ENCODE measurements at regions not wholly inside any gene's neighbourhood (a gene's known extent, or its start where the extent isn't known, plus 50 kb on each side); places are given as distances from the start of the nearest gene placed in this dataset.
A peak's percentile ranks its signal among the peaks of the same experiment; 100 is the strongest.

GRCh38 chr15:69661871-69662644 lies 209.4 kb downstream of the RPLP1 start:
- peaks cover 15% of the 10 kb centered on the region for H3K4me1 ChIP-seq (ENCODE audit: low read length)
- no peaks in the 10 kb centered on the region for H3K9me2 ChIP-seq (replicated peaks; ENCODE audit: insufficient read depth, low read length)
- H3K27ac ChIP-seq (ENCODE audit: low read length) = no peak overlapping the region
- H3K4me2 ChIP-seq (ENCODE audit: low read depth, low read length, poor library complexity, severe bottlenecking) = no peak overlapping the region
- H3K27me3 ChIP-seq (ENCODE audit: low read length) = no peaks in the 10 kb centered on the region
- H3K4me3 ChIP-seq (ENCODE audit: low read length) = no peak overlapping the region
- no peak for DNase-seq
- H2AFZ ChIP-seq (ENCODE audit: low read length) = no peak overlapping the region
- no peaks in the 10 kb centered on the region for H4K20me1 ChIP-seq (ENCODE audit: insufficient read depth, low read depth, low read length)
- H3K36me3 ChIP-seq (ENCODE audit: insufficient read depth, low read length) = no peaks in the 10 kb centered on the region
- H3K9ac ChIP-seq (ENCODE audit: low read length) = no peak overlapping the region
- H3K9me3 ChIP-seq (ENCODE audit: low read length) = no peaks in the 10 kb centered on the region
- no peaks in the 10 kb centered on the region for H3K79me2 ChIP-seq (ENCODE audit: low read length)

- no peak for DNase-seq
- Histone ChIP-seq H3K9me3 (ENCODE audit: low read length) (no peaks in the 10 kb centered on the region), H3K9me2 (replicated peaks; ENCODE audit: insufficient read depth, low read length) (no peaks in the 10 kb centered on the region), H3K79me2 (ENCODE audit: low read length) (no peaks in the 10 kb centered on the region), H4K20me1 (ENCODE audit: insufficient read depth, low read depth, low read length) (no peaks in the 10 kb centered on the region), H3K36me3 (ENCODE audit: insufficient read depth, low read length) (no peaks in the 10 kb centered on the region), H3K27ac (ENCODE audit: low read length) (no peak overlapping the region), H2AFZ (ENCODE audit: low read length) (no peak overlapping the region), H3K9ac (ENCODE audit: low read length) (no peak overlapping the region), H3K4me2 (ENCODE audit: low read depth, low read length, poor library complexity, severe bottlenecking) (no peak overlapping the region), H3K27me3 (ENCODE audit: low read length) (no peaks in the 10 kb centered on the region), H3K4me3 (ENCODE audit: low read length) (no peak overlapping the region), H3K4me1 (ENCODE audit: low read length) (peaks cover 16% of the 10 kb centered on the region)
Measured at GRCh38 chr15:69662645-69663000, 210.0 kb downstream of the RPLP1 start.

GRCh38 chr15:69663441-69663840 lies 210.8 kb downstream of the RPLP1 start:
- Histone ChIP-seq H3K27me3 (ENCODE audit: low read length) (no peaks in the 10 kb centered on the region), H3K9me3 (ENCODE audit: low read length) (no peaks in the 10 kb centered on the region), H3K4me1 (ENCODE audit: low read length) (peaks cover 22% of the 10 kb centered on the region), H3K9me2 (replicated peaks; ENCODE audit: insufficient read depth, low read length) (no peaks in the 10 kb centered on the region), H3K9ac (ENCODE audit: low read length) (no peak overlapping the region), H3K36me3 (ENCODE audit: insufficient read depth, low read length) (no peaks in the 10 kb centered on the region), H3K4me3 (ENCODE audit: low read length) (no peak overlapping the region), H4K20me1 (ENCODE audit: insufficient read depth, low read depth, low read length) (no peaks in the 10 kb centered on the region), H2AFZ (ENCODE audit: low read length) (no peak overlapping the region), H3K79me2 (ENCODE audit: low read length) (no peaks in the 10 kb centered on the region), H3K4me2 (ENCODE audit: low read depth, low read length, poor library complexity, severe bottlenecking) (no peak overlapping the region), H3K27ac (ENCODE audit: low read length) (no peak overlapping the region)
- no peak for DNase-seq

GRCh38 chr15:69663982-69664381 lies 211.4 kb downstream of the RPLP1 start:
- H3K27me3 ChIP-seq (ENCODE audit: low read length) = no peaks in the 10 kb centered on the region
- no peaks in the 10 kb centered on the region for H3K9me2 ChIP-seq (replicated peaks; ENCODE audit: insufficient read depth, low read length)
- DNase-seq = no peak
- peaks cover 26% of the 10 kb centered on the region for H3K4me1 ChIP-seq (ENCODE audit: low read length)
- H3K4me2 ChIP-seq (ENCODE audit: low read depth, low read length, poor library complexity, severe bottlenecking) = no peak overlapping the region
- no peak overlapping the region for H2AFZ ChIP-seq (ENCODE audit: low read length)
- H3K9ac ChIP-seq (ENCODE audit: low read length) = no peak overlapping the region
- H4K20me1 ChIP-seq (ENCODE audit: insufficient read depth, low read depth, low read length) = no peaks in the 10 kb centered on the region
- H3K27ac ChIP-seq (ENCODE audit: low read length) = no peak overlapping the region
- no peaks in the 10 kb centered on the region for H3K9me3 ChIP-seq (ENCODE audit: low read length)
- H3K79me2 ChIP-seq (ENCODE audit: low read length) = no peaks in the 10 kb centered on the region
- H3K4me3 ChIP-seq (ENCODE audit: low read length) = no peak overlapping the region
- H3K36me3 ChIP-seq (ENCODE audit: insufficient read depth, low read length) = no peaks in the 10 kb centered on the region

GRCh38 chr15:69664572-69665571 lies 212.3 kb downstream of the RPLP1 start:
- no peak overlapping the region for H2AFZ ChIP-seq (ENCODE audit: low read length)
- DNase-seq = no peak
- no peak overlapping the region for H3K4me2 ChIP-seq (ENCODE audit: low read depth, low read length, poor library complexity, severe bottlenecking)

GRCh38 chr15:69665641-69666111 lies 213.1 kb downstream of the RPLP1 start:
- H3K9me3 ChIP-seq (ENCODE audit: low read length) = no peaks in the 10 kb centered on the region
- no peaks in the 10 kb centered on the region for H3K27me3 ChIP-seq (ENCODE audit: low read length)
- no peak overlapping the region for H3K4me2 ChIP-seq (ENCODE audit: low read depth, low read length, poor library complexity, severe bottlenecking)
- H3K9me2 ChIP-seq (replicated peaks; ENCODE audit: insufficient read depth, low read length) = no peaks in the 10 kb centered on the region
- no peaks in the 10 kb centered on the region for H3K79me2 ChIP-seq (ENCODE audit: low read length)
- H3K27ac ChIP-seq (ENCODE audit: low read length) = no peak overlapping the region
- no peak overlapping the region for H3K4me3 ChIP-seq (ENCODE audit: low read length)
- peaks cover 26% of the 10 kb centered on the region for H3K4me1 ChIP-seq (ENCODE audit: low read length)
- H3K36me3 ChIP-seq (ENCODE audit: insufficient read depth, low read length) = no peaks in the 10 kb centered on the region
- no peak overlapping the region for H3K9ac ChIP-seq (ENCODE audit: low read length)
- no peak overlapping the region for H2AFZ ChIP-seq (ENCODE audit: low read length)
- no peak for DNase-seq
- no peaks in the 10 kb centered on the region for H4K20me1 ChIP-seq (ENCODE audit: insufficient read depth, low read depth, low read length)

More at GRCh38 chr15:69664572-69665571, 212.3 kb downstream of the RPLP1 start:
- no peak overlapping the region for H3K27ac ChIP-seq (ENCODE audit: low read length)
- H3K9ac ChIP-seq (ENCODE audit: low read length) = no peak overlapping the region
- no peaks in the 10 kb centered on the region for H3K27me3 ChIP-seq (ENCODE audit: low read length)
- no peaks in the 10 kb centered on the region for H3K9me3 ChIP-seq (ENCODE audit: low read length)
- no peaks in the 10 kb centered on the region for H3K9me2 ChIP-seq (replicated peaks; ENCODE audit: insufficient read depth, low read length)
- H3K79me2 ChIP-seq (ENCODE audit: low read length) = no peaks in the 10 kb centered on the region
- H4K20me1 ChIP-seq (ENCODE audit: insufficient read depth, low read depth, low read length) = no peaks in the 10 kb centered on the region
- H3K4me3 ChIP-seq (ENCODE audit: low read length) = no peak overlapping the region
- H3K4me1 ChIP-seq (ENCODE audit: low read length) = peaks cover 26% of the 10 kb centered on the region
- no peaks in the 10 kb centered on the region for H3K36me3 ChIP-seq (ENCODE audit: insufficient read depth, low read length)

- Histone ChIP-seq H4K20me1 (ENCODE audit: insufficient read depth, low read depth, low read length) (no peaks in the 10 kb centered on the region), H3K36me3 (ENCODE audit: insufficient read depth, low read length) (no peaks in the 10 kb centered on the region), H3K9me3 (ENCODE audit: low read length) (no peaks in the 10 kb centered on the region), H3K9me2 (replicated peaks; ENCODE audit: insufficient read depth, low read length) (no peaks in the 10 kb centered on the region), H3K4me2 (ENCODE audit: low read depth, low read length, poor library complexity, severe bottlenecking) (peak overlapping the region; percentile 27), H3K4me3 (ENCODE audit: low read length) (no peak overlapping the region), H3K9ac (ENCODE audit: low read length) (0 out of 2 replicates have a peak overlapping the region, but pooled peaks have one; percentile 16), H2AFZ (ENCODE audit: low read length) (no peak overlapping the region), H3K79me2 (ENCODE audit: low read length) (no peaks in the 10 kb centered on the region), H3K27ac (ENCODE audit: low read length) (no peak overlapping the region), H3K4me1 (ENCODE audit: low read length) (peaks cover 26% of the 10 kb centered on the region), H3K27me3 (ENCODE audit: low read length) (no peaks in the 10 kb centered on the region)
- no peak for DNase-seq
Measured at GRCh38 chr15:69666441-69666882, 213.8 kb downstream of the RPLP1 start.

Measured in Karpas-422 (cell line).